Stomach (tissue), 8 donors: ENCODE measurements at regions not wholly inside any gene's neighbourhood (a gene's known extent, or its start where the extent isn't known, plus 50 kb on each side); places are given as distances from the start of the nearest gene placed in this dataset.

Source experiments
- DNase-seq, 2 donors: peaks; one replicate each; pipeline versions ENCODE4 v3.0.0 to v3.0.0-alpha.2; 2013 to 2019
- H3K27ac ChIP-seq, 5 donors: fragments of 200-600 bp in 4 of 5; sonication (generic) in 4 of 5; one replicate each; pipeline ENCODE4 v1.5.1; 2013 to 2019; ENCODE audit warnings: mild to moderate bottlenecking in 1 of 5, moderate library complexity in 1 of 5
- H3K27me3 ChIP-seq, 3 donors: fragments of 200-600 bp; sonication (generic); one replicate each; pipeline ENCODE4 v1.5.1; 2017 to 2019; ENCODE audit warnings: mixed run types in 1 of 3
- H3K36me3 ChIP-seq, 4 donors: fragments of 200-600 bp; sonication (generic); 1 replicate in 3 of 4; 2 replicates in 1 of 4; pipeline ENCODE4 v1.5.1; 2016 to 2019
- H3K4me1 ChIP-seq, 4 donors: fragments of 200-600 bp; sonication (generic); one replicate each; pipeline ENCODE4 v1.5.1; 2016 to 2019
- H3K4me3 ChIP-seq, 4 donors: fragments of 200-600 bp; sonication (generic) in 3 of 4; one replicate each; pipeline ENCODE4 v1.5.1; 2016 to 2019; ENCODE audit warnings: mild to moderate bottlenecking in 1 of 4
- H3K9me3 ChIP-seq, 4 donors: fragments of 200-600 bp; sonication (generic); one replicate each; pipeline ENCODE4 v1.5.1; 2016 to 2019
- CTCF ChIP-seq, 7 experiments: fragments of 450-650 bp in 4 of 7; fragments of 200-600 bp in 3 of 7; sonication (generic) in 3 of 7; IDR thresholded peaks; one replicate each; pipeline ENCODE4 v1.5.1; 2016 to 2019; ENCODE audit warnings: antibody characterized with exemption in 7 of 7, control low read depth in 2 of 7, mild to moderate bottlenecking in 1 of 7
- EP300 ChIP-seq: sonication (generic); formaldehyde crosslinking; IDR thresholded peaks from one replicate; pipeline ENCODE4 v1.6.1; 2017; ENCODE audit warnings: antibody characterized with exemption
- POLR2A ChIP-seq, 4 donors: fragments of 450-650 bp; IDR thresholded peaks; one replicate each; pipeline ENCODE4 v1.6.1; 2016; ENCODE audit warnings: antibody characterized with exemption in 4 of 4, control low read depth in 2 of 4, mild to moderate bottlenecking in 1 of 4, moderate library complexity in 1 of 4
- POLR2AphosphoS5 ChIP-seq, 3 donors: sonication (generic); formaldehyde crosslinking; IDR thresholded peaks; one replicate each; pipeline ENCODE4 v1.6.1; 2016; ENCODE audit warnings: antibody characterized with exemption in 3 of 3
- WGBS, 5 donors: extraction: QIAGEN DNeasy Blood & Tissue Kit in 3 of 5; methylation state at CpG; one replicate each; pipeline versions ENCODE4 v1.1.5 to v1.1.7; 2013 to 2018; 5-methylcytosine and 5-hydroxymethylcytosine counted together
- intact Hi-C: fragments of 100-400 bp; cut with DNase I; formaldehyde crosslinking; loops from one replicate; pipeline ENCODE4 v1.15.1; 2023; ENCODE audit warnings: low total_unique reads
- donor health status: healthy with polysubstance abuse.
- donor health status: Bipolar disorder and iron deficiency.
- donor health status: healthy.

GRCh38 chr15:81766829-81767475, 278.9 kb downstream of the MEX3B start:
- WGBS, 5 donors = 30 to 53% (median 36%) methylated on average over 1 of the region's 1 CpG
- TF ChIP-seq CTCF (IDR thresholded peaks at IDR 0.05) (no peak), EP300 (no peak), POLR2AphosphoS5 (IDR thresholded peaks at IDR 0.05) (no peak), POLR2A (IDR thresholded peaks at IDR 0.05) (no peak)
- intact Hi-C loops = no loop called here
- Histone ChIP-seq H3K4me3 (no peak overlapping the region), H3K36me3 (no peaks in the 10 kb centered on the region), H3K9me3 (no peaks in the 10 kb centered on the region), H3K4me1 (no peaks in the 10 kb centered on the region), H3K27me3 (no peaks in the 10 kb centered on the region), H3K27ac (no peak overlapping the region)
- DNase-seq = no peak

- Histone ChIP-seq H3K27ac (no peak overlapping the region), H3K36me3 (no peaks in the 10 kb centered on the region), H3K9me3 (no peaks in the 10 kb centered on the region), H3K27me3 (no peaks in the 10 kb centered on the region), H3K4me3 (no peak overlapping the region), H3K4me1 (no peaks in the 10 kb centered on the region)
- TF ChIP-seq POLR2A (IDR thresholded peaks at IDR 0.05) = no peak
- no peak for TF ChIP-seq CTCF (IDR thresholded peaks at IDR 0.05)
- TF ChIP-seq POLR2AphosphoS5 (IDR thresholded peaks at IDR 0.05) = no peak
- no peak for TF ChIP-seq EP300
- intact Hi-C loops = no loop called here
- 34 to 54% (median 48%) methylated on average over 2 of the region's 2 CpGs for WGBS, 5 donors
- no peak for DNase-seq
Observed at GRCh38 chr15:81765816-81766215, 280.0 kb downstream of the MEX3B start.

GRCh38 chr15:81763304-81763703, 282.5 kb downstream of the MEX3B start:
- no peaks in the 10 kb centered on the region for H3K27me3 ChIP-seq
- DNase-seq = no peak
- WGBS, 5 donors = 74 to 96% (median 91%) methylated on average over 1 of the region's 1 CpG
- no peak overlapping the region for H3K27ac ChIP-seq
- H3K9me3 ChIP-seq = no peaks in the 10 kb centered on the region
- H3K4me1 ChIP-seq = peaks cover 0 to 4% (median 0%) of the 10 kb centered on the region in 4 donors
- intact Hi-C loops = no loop called here
- no peak overlapping the region for H3K4me3 ChIP-seq
- TF ChIP-seq CTCF (IDR thresholded peaks at IDR 0.05) (no peak), POLR2A (IDR thresholded peaks at IDR 0.05) (no peak), EP300 (no peak), POLR2AphosphoS5 (IDR thresholded peaks at IDR 0.05) (no peak)
- no peaks in the 10 kb centered on the region for H3K36me3 ChIP-seq

- 84 to 94% (median 93%) methylated on average over 8 of the region's 8 CpGs for WGBS, 5 donors
- Histone ChIP-seq H3K36me3 (no peaks in the 10 kb centered on the region), H3K4me3 (no peak overlapping the region), H3K9me3 (no peaks in the 10 kb centered on the region), H3K27ac (no peak overlapping the region), H3K4me1 (peaks cover 0 to 4% (median 0%) of the 10 kb centered on the region in 4 donors), H3K27me3 (no peaks in the 10 kb centered on the region)
- intact Hi-C loops = no loop called here
- DNase-seq = no peak
- no peak for TF ChIP-seq POLR2A (IDR thresholded peaks at IDR 0.05)
- TF ChIP-seq POLR2AphosphoS5 (IDR thresholded peaks at IDR 0.05) = no peak
- TF ChIP-seq EP300 = no peak
- no peak for TF ChIP-seq CTCF (IDR thresholded peaks at IDR 0.05)
Observed at GRCh38 chr15:81760686-81761085, 285.1 kb downstream of the MEX3B start.
